ENCODE measurements at regions not wholly inside any gene's neighbourhood (a gene's known extent, or its start where the extent isn't known, plus 50 kb on each side); places are given as distances from the start of the nearest gene placed in this dataset.

- TF ChIP-seq, protein P1, sequence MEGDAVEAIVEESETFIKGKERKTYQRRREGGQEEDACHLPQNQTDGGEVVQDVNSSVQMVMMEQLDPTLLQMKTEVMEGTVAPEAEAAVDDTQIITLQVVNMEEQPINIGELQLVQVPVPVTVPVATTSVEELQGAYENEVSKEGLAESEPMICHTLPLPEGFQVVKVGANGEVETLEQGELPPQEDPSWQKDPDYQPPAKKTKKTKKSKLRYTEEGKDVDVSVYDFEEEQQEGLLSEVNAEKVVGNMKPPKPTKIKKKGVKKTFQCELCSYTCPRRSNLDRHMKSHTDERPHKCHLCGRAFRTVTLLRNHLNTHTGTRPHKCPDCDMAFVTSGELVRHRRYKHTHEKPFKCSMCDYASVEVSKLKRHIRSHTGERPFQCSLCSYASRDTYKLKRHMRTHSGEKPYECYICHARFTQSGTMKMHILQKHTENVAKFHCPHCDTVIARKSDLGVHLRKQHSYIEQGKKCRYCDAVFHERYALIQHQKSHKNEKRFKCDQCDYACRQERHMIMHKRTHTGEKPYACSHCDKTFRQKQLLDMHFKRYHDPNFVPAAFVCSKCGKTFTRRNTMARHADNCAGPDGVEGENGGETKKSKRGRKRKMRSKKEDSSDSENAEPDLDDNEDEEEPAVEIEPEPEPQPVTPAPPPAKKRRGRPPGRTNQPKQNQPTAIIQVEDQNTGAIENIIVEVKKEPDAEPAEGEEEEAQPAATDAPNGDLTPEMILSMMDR (IDR thresholded peaks at IDR 0.05; ENCODE audit: unreplicated experiment): no peak
- Mint-ChIP-seq H3K27me3 (ENCODE audit: unreplicated experiment) (no peaks in the 10 kb centered on the region), H3K9me3 (ENCODE audit: unreplicated experiment) (no peaks in the 10 kb centered on the region), H3K4me3 (ENCODE audit: unreplicated experiment) (no peak overlapping the region), H3K27ac (ENCODE audit: unreplicated experiment) (no peak overlapping the region), H3K36me3 (ENCODE audit: low read depth, unreplicated experiment) (no peaks in the 10 kb centered on the region), H3K4me1 (ENCODE audit: unreplicated experiment) (peaks cover 8% of the 10 kb centered on the region)
- no peak for DNase-seq (ENCODE audit: low spot score)
Measured at GRCh38 chr3:117443014-117443413, 733.4 kb downstream of the TUSC7 start.

- Mint-ChIP-seq H3K27ac (ENCODE audit: unreplicated experiment) (no peak overlapping the region), H3K4me3 (ENCODE audit: unreplicated experiment) (no peak overlapping the region), H3K27me3 (ENCODE audit: unreplicated experiment) (no peaks in the 10 kb centered on the region), H3K4me1 (ENCODE audit: unreplicated experiment) (peaks cover 8% of the 10 kb centered on the region), H3K9me3 (ENCODE audit: unreplicated experiment) (no peaks in the 10 kb centered on the region), H3K36me3 (ENCODE audit: low read depth, unreplicated experiment) (no peaks in the 10 kb centered on the region)
- no peak for DNase-seq (ENCODE audit: low spot score)
- TF ChIP-seq, protein P1 (IDR thresholded peaks at IDR 0.05; ENCODE audit: unreplicated experiment): no peak
Measured at GRCh38 chr3:117444175-117444574, 734.6 kb downstream of the TUSC7 start.

- H3K27me3 Mint-ChIP-seq (ENCODE audit: unreplicated experiment): no peaks in the 10 kb centered on the region
- no peaks in the 10 kb centered on the region for H3K9me3 Mint-ChIP-seq (ENCODE audit: unreplicated experiment)
- DNase-seq (ENCODE audit: low spot score): no peak
- no peaks in the 10 kb centered on the region for H3K36me3 Mint-ChIP-seq (ENCODE audit: low read depth, unreplicated experiment)
- TF ChIP-seq, protein P1 (IDR thresholded peaks at IDR 0.05; ENCODE audit: unreplicated experiment): no peak
- no peak overlapping the region for H3K4me3 Mint-ChIP-seq (ENCODE audit: unreplicated experiment)
- no peak overlapping the region for H3K27ac Mint-ChIP-seq (ENCODE audit: unreplicated experiment)
- H3K4me1 Mint-ChIP-seq (ENCODE audit: unreplicated experiment): peaks cover 6% of the 10 kb centered on the region
Measured at GRCh38 chr3:117447419-117447818, 737.8 kb downstream of the TUSC7 start.

DNA sequence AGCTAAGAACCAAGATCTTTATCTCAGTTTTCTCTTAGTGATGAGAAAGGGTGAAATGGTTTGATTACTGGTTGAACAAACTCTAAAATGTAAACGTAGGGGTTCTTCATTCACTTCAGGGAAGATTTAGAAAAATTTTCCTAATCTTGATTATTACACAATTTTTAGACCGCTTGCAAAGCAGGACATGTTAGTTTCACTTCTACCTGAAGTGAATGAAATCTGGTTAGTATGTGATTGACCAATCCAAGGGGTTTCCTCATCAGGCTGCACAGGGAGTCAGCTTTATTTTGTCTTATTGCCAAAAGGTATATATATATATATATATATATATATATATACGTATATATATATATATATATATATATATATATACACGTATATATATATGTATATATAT lies 740.4 kb downstream of the TUSC7 start:
- TF ChIP-seq, protein P1 (IDR thresholded peaks at IDR 0.05; ENCODE audit: unreplicated experiment): no peak
- no peak overlapping the region for H3K27ac Mint-ChIP-seq (ENCODE audit: unreplicated experiment)
- H3K4me1 Mint-ChIP-seq (ENCODE audit: unreplicated experiment): peaks cover 6% of the 10 kb centered on the region
- DNase-seq (ENCODE audit: low spot score): no peak
- no peaks in the 10 kb centered on the region for H3K36me3 Mint-ChIP-seq (ENCODE audit: low read depth, unreplicated experiment)
- no peak overlapping the region for H3K4me3 Mint-ChIP-seq (ENCODE audit: unreplicated experiment)
- H3K9me3 Mint-ChIP-seq (ENCODE audit: unreplicated experiment): no peaks in the 10 kb centered on the region
- no peaks in the 10 kb centered on the region for H3K27me3 Mint-ChIP-seq (ENCODE audit: unreplicated experiment)

DNA sequence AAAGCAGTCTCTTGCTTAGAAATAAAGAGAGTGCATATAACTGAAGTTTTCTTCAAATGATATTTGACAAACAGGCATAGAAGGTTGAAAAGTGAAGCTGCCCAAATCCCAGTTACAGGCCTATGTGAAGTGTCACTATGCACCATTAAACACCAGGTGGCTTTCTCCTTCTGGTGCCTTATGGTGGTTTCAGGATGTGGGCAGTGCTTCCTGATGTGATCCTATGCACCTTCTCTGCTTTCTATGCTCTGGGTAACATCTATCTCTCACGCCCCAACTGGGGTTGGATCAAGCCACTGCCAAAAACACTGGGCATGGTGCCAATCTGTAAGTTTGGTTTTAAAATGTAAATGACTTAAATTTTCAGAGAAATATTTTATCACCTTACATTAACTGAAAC lies 744.7 kb downstream of the TUSC7 start:
- no peaks in the 10 kb centered on the region for H3K36me3 Mint-ChIP-seq (ENCODE audit: low read depth, unreplicated experiment)
- no peak overlapping the region for H3K27ac Mint-ChIP-seq (ENCODE audit: unreplicated experiment)
- no peaks in the 10 kb centered on the region for H3K9me3 Mint-ChIP-seq (ENCODE audit: unreplicated experiment)
- H3K4me3 Mint-ChIP-seq (ENCODE audit: unreplicated experiment): no peak overlapping the region
- no peaks in the 10 kb centered on the region for H3K27me3 Mint-ChIP-seq (ENCODE audit: unreplicated experiment)
- no peak for DNase-seq (ENCODE audit: low spot score)
- H3K4me1 Mint-ChIP-seq (ENCODE audit: unreplicated experiment): peaks cover 6% of the 10 kb centered on the region
- TF ChIP-seq, protein P1 (IDR thresholded peaks at IDR 0.05; ENCODE audit: unreplicated experiment): no peak
